Caco-2 (cell line): ENCODE measurements at regions not wholly inside any gene's neighbourhood (a gene's known extent, or its start where the extent isn't known, plus 50 kb on each side); places are given as distances from the start of the nearest gene placed in this dataset.

Source experiments
- BruUV-seq: library from RNA; stranded (reverse); fragments of 400-500 nt; replicated peaks from 2 replicates; lab custom pipeline; 2021; lab: Mats Ljungman, UMichigan
- CTCF ChIA-PET: fragments of 300-600 bp; sonication (Branson Sonifier 250); formaldehyde crosslinking; loops from one replicate; lab custom pipeline; 2022; ENCODE audit warnings: antibody characterized with exemption; lab: Charles Lee
- POLR2A ChIA-PET: fragments of 300-600 bp; sonication (Branson Sonifier 250); formaldehyde crosslinking; loops from one replicate; lab custom pipeline; 2022; ENCODE audit warnings: antibody characterized with exemption; lab: Charles Lee
- DNase-seq, 2 experiments: peaks; one replicate each; pipeline versions ENCODE4 v3.0.0 to v3.0.0-alpha.2; 2020 to 2022
- H3K27me3 ChIP-seq: replicated peaks from 2 replicates; pipeline ENCODE4 v1.6.0; 2011; ENCODE audit warnings: low read length; ENCODE audit not compliant: control insufficient read depth, insufficient read depth
- H3K36me3 ChIP-seq: 2 replicates; pipeline ENCODE4 v1.5.1; 2011; ENCODE audit warnings: low read length; ENCODE audit not compliant: control insufficient read depth, insufficient read depth
- H3K4me1 ChIP-seq: fragments of 250-450 bp; sonication (Bioruptor Pico); 2 replicates; pipeline ENCODE4 v1.5.1; 2020; ENCODE audit warnings: mild to moderate bottlenecking
- H3K4me3 ChIP-seq: 2 replicates; pipeline ENCODE4 v1.5.1; 2011; ENCODE audit warnings: low read depth, mild to moderate bottlenecking, control low read depth, low read length
- H3K9me3 ChIP-seq: fragments of 250-450 bp; sonication (Bioruptor Pico); 2 replicates; pipeline ENCODE4 v1.5.1; 2020; ENCODE audit warnings: mild to moderate bottlenecking, moderate library complexity
- H3K27ac Mint-ChIP-seq: one replicate; pipeline ENCODE4 v1.8.0; 2022; ENCODE audit warnings: mixed read lengths; ENCODE audit not compliant: unreplicated experiment
- H3K27me3 Mint-ChIP-seq: one replicate; pipeline ENCODE4 v1.8.0; 2022; ENCODE audit warnings: mixed read lengths; ENCODE audit not compliant: insufficient read depth, unreplicated experiment
- H3K36me3 Mint-ChIP-seq: one replicate; pipeline ENCODE4 v1.8.0; 2022; ENCODE audit warnings: mild to moderate bottlenecking, mixed read lengths; ENCODE audit not compliant: insufficient read depth, unreplicated experiment
- H3K4me1 Mint-ChIP-seq: one replicate; pipeline ENCODE4 v1.8.0; 2022; ENCODE audit warnings: low read depth, mixed read lengths; ENCODE audit not compliant: unreplicated experiment
- H3K4me3 Mint-ChIP-seq: one replicate; pipeline ENCODE4 v1.8.0; 2022; ENCODE audit warnings: mild to moderate bottlenecking, moderate library complexity, mixed read lengths; ENCODE audit not compliant: unreplicated experiment
- H3K9me3 Mint-ChIP-seq: one replicate; pipeline ENCODE4 v1.8.0; 2022; ENCODE audit warnings: mixed read lengths; ENCODE audit not compliant: unreplicated experiment
- CTCF ChIP-seq, 2 experiments: fragments of 200-600 bp in 1 of 2; IDR thresholded peaks; 1 replicate in 1 of 2; 2 replicates in 1 of 2; pipeline versions ENCODE4 v1.5.1 to v1.8.0; 2011 to 2022; ENCODE audit warnings: antibody characterized with exemption in 1 of 2, control low read depth in 1 of 2, inconsistent platforms in 1 of 2, low read depth in 1 of 2, low read length in 1 of 2, mild to moderate bottlenecking in 1 of 2, moderate library complexity in 1 of 2; ENCODE audit not compliant: insufficient read depth in 1 of 2, severe bottlenecking in 1 of 2, unreplicated experiment in 1 of 2
- intact Hi-C: fragments of 100-400 bp; cut with micrococcal nuclease; formaldehyde crosslinking; loops from one replicate; pipeline ENCODE4 v1.10.0; 2022; ENCODE audit not compliant: unreplicated experiment

GRCh38 chr2:579961-580360, 97.2 kb downstream of the TMEM18 start:
- Histone ChIP-seq H3K4me3 (no peak overlapping the region), H3K9me3 (no peaks in the 10 kb centered on the region), H3K36me3 (no peaks in the 10 kb centered on the region), H3K27me3 (no peaks in the 10 kb centered on the region), H3K4me1 (no peaks in the 10 kb centered on the region)
- intact Hi-C loops: no loop called here
- POLR2A ChIA-PET: no interaction called here
- H3K27me3 Mint-ChIP-seq: peaks cover 2% of the 10 kb centered on the region
- TF ChIP-seq CTCF (IDR thresholded peaks at IDR 0.05; ENCODE audit: insufficient read depth in 1 of 2, low read depth in 1 of 2, low read length in 1 of 2, severe bottlenecking in 1 of 2, unreplicated experiment in 1 of 2): no peak
- no peak overlapping the region for H3K4me3 Mint-ChIP-seq
- no TSS peak for BruUV-seq
- DNase-seq: no peak
- no peaks in the 10 kb centered on the region for H3K9me3 Mint-ChIP-seq
- H3K4me1 Mint-ChIP-seq: no peaks in the 10 kb centered on the region
- no peak overlapping the region for H3K27ac Mint-ChIP-seq
- H3K36me3 Mint-ChIP-seq: no peaks in the 10 kb centered on the region
- CTCF ChIA-PET: no interaction called here

- CTCF ChIA-PET: no interaction called here
- TF ChIP-seq CTCF (IDR thresholded peaks at IDR 0.05; ENCODE audit: insufficient read depth in 1 of 2, low read depth in 1 of 2, low read length in 1 of 2, severe bottlenecking in 1 of 2, unreplicated experiment in 1 of 2): no peak
- H3K9me3 ChIP-seq: no peaks in the 10 kb centered on the region
- H3K4me1 ChIP-seq: no peaks in the 10 kb centered on the region
- H3K4me1 Mint-ChIP-seq: no peaks in the 10 kb centered on the region
- intact Hi-C loops: no loop called here
- no peak overlapping the region for H3K27ac Mint-ChIP-seq
- DNase-seq: no peak
- no TSS peak for BruUV-seq
- H3K36me3 Mint-ChIP-seq: no peaks in the 10 kb centered on the region
- H3K36me3 ChIP-seq: no peaks in the 10 kb centered on the region
- H3K4me3 Mint-ChIP-seq: no peak overlapping the region
- peaks cover 2% of the 10 kb centered on the region for H3K27me3 Mint-ChIP-seq
- H3K4me3 ChIP-seq: no peak overlapping the region
- POLR2A ChIA-PET: no interaction called here
- no peaks in the 10 kb centered on the region for H3K9me3 Mint-ChIP-seq
- no peaks in the 10 kb centered on the region for H3K27me3 ChIP-seq
Measured at GRCh38 chr2:579351-579886, 97.8 kb downstream of the TMEM18 start.

GRCh38 chr2:576292-576691, 100.9 kb downstream of the TMEM18 start:
- no peaks in the 10 kb centered on the region for H3K9me3 ChIP-seq
- H3K27ac Mint-ChIP-seq: no peak overlapping the region
- BruUV-seq: no TSS peak
- CTCF ChIA-PET: no interaction called here
- H3K36me3 ChIP-seq: no peaks in the 10 kb centered on the region
- no peaks in the 10 kb centered on the region for H3K4me1 ChIP-seq
- H3K4me3 Mint-ChIP-seq: no peak overlapping the region
- peaks cover 3% of the 10 kb centered on the region for H3K27me3 Mint-ChIP-seq
- H3K4me3 ChIP-seq: no peak overlapping the region
- no peaks in the 10 kb centered on the region for H3K4me1 Mint-ChIP-seq
- intact Hi-C loops: no loop called here
- DNase-seq: no peak
- H3K27me3 ChIP-seq: no peaks in the 10 kb centered on the region
- POLR2A ChIA-PET: no interaction called here
- no peak for TF ChIP-seq CTCF (IDR thresholded peaks at IDR 0.05; ENCODE audit: insufficient read depth in 1 of 2, low read depth in 1 of 2, low read length in 1 of 2, severe bottlenecking in 1 of 2, unreplicated experiment in 1 of 2)
- no peaks in the 10 kb centered on the region for H3K36me3 Mint-ChIP-seq
- H3K9me3 Mint-ChIP-seq: peaks cover 10% of the 10 kb centered on the region
